Muscle of back (tissue), 3 donors: ENCODE measurements at regions not wholly inside any gene's neighbourhood (a gene's known extent, or its start where the extent isn't known, plus 50 kb on each side); places are given as distances from the start of the nearest gene placed in this dataset.
"Not testable (repeated sequence)": the region's sequence is repeated elsewhere in the genome, so short reads cannot be mapped to it uniquely, and the experiment has no call there.

ENCODE experiments used
- DNase-seq, 3 donors: peaks; one replicate each; pipeline versions ENCODE4 v3.0.0 to v3.0.0-alpha.2; 2013

DNA sequence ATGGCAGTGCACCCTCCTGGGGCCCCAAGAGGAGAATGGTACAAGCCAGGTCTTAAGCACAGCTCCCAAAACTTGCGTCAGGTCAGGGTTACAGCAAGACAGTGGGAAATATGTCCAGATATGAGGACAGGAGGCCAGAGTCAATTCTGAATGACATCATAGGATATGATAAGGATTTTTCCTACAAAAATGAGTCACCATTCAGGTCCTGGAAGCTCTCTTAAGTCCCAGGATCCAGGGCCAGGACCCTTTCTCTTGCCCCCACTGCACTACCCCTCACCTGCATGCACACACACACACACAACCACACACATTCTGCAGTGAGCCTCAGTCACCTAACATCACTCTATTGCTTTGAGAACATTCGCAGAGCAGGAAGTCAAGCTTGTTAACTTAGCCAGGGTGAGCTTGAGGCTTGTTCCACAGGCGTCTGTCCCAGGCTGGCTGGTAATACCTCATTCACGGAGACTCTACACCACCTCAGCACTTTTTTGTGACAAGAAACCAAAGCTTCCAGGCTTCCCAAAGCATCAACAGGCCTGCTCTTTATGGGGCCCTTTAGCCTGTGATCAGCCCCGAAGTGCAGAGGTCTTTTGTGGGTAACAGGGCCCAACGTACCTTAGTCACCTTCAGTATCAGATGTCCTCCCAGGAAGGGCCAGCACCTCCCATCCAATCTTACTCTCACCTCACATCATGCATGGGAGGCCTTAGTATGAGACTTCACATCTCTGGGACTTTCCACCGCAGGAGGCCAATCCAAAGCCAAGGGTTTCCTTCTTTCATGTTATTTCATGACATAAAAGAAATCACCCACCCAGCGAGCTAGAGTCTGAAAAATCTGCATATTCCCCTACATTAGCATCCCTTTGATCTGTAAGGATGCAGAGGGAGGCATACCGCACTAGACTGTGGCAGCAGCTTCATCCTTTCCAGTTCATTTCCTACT is 74.0 kb upstream of the LIPC start:
- DNase-seq: no peak

- DNase-seq: no peak
Measured at GRCh38 chr15:58360421-58361090, 71.2 kb upstream of the LIPC start.

GRCh38 chr15:58361273-58361759 is 70.5 kb upstream of the LIPC start:
- peak; percentile 61 to 86 (median 82) for DNase-seq

- no peak for DNase-seq
Measured at GRCh38 chr15:58362262-58362922, 69.4 kb upstream of the LIPC start.

- DNase-seq: not testable (repeated sequence)
Measured at GRCh38 chr15:58363118-58363517, 68.7 kb upstream of the LIPC start.

GRCh38 chr15:58363673-58364072 is 68.1 kb upstream of the LIPC start:
- DNase-seq: not testable (repeated sequence)

GRCh38 chr15:58365098-58365497 is 66.7 kb upstream of the LIPC start:
- DNase-seq: not testable (repeated sequence)

GRCh38 chr15:58369261-58369701 is 62.5 kb upstream of the LIPC start:
- DNase-seq: no peak

DNA sequence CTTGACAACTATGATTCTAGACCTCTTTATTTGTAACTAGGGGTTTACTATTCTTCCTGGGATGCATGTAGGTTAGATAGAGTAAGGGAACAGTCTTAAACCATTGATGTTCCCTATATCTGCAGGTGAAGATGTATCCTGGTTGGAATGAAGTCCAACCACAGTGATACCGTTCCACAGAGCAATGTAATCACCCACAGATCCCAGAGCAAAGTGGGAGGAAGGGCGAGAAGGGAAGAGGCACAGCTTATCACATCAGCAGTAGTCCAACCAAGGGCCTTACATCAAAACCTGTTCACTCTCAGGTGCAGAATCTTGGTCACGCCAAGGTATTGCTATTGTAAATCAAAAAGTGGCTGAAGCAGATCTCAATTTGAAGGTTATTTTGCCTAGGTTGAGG is 61.8 kb upstream of the LIPC start:
- DNase-seq: no peak

GRCh38 chr15:58374147-58374546 is 57.6 kb upstream of the LIPC start:
- DNase-seq: no peak

DNA sequence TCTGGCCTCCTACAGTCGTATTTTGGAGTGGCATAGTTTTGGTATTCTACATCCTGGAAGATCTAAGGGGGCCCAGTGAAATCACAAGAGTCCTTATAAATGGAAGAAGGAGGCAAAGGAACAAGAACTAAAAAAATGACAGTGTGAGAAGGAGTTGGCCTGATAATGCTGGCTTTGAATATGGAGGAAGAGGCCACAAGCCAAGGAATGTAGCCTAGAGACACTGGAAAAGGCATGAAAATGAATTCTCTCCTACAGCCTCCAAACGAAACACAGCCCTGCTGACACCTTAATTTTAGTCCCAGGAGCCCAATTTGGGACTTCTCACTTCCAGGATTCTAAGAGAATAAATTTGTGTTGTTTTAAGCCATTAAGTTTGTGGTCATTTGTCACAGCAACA is 54.6 kb upstream of the LIPC start:
- DNase-seq: no peak

- DNase-seq: no peak
Measured at GRCh38 chr15:58378241-58379085, 53.3 kb upstream of the LIPC start.

GRCh38 chr15:58379454-58379853 is 52.3 kb upstream of the LIPC start:
- not testable (repeated sequence) for DNase-seq

- no peak for DNase-seq
Measured at GRCh38 chr15:58380280-58380945, 51.4 kb upstream of the LIPC start.

DNA sequence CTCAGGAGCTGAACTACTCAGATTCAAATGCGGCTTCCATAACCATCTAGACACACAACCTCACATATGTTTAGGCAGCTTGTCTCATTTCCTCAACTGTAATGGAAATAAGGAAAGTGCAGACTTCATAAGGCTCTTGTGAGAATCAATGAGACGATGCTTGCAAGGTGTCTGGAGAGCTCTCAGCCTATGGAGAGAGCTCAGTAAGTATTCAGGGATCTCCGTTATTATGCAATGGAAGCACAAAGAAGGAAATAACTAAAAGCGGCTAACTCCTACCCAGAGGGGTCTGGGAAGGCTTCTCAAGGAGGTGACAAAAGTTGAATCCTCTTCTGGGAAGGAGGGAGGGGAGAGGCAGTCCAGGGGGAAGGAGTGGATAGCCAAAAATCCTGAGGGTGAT is 50.1 kb upstream of the LIPC start:
- no peak for DNase-seq
